ENCODE measurements at regions not wholly inside any gene's neighbourhood (a gene's known extent, or its start where the extent isn't known, plus 50 kb on each side); places are given as distances from the start of the nearest gene placed in this dataset.

GRCh38 chr7:46694058-46694457, 773.0 kb upstream of the IGFBP3 start:
- no peak for TF ChIP-seq CTBP2 (IDR thresholded peaks at IDR 0.05; ENCODE audit: borderline replicate concordance, insufficient read depth, insufficient read length, low read length)
- no peak for TF ChIP-seq MAX (IDR thresholded peaks at IDR 0.05)

Data from H1 (cell line).